Heart left ventricle (tissue), 16 donors: ENCODE measurements at regions not wholly inside any gene's neighbourhood (a gene's known extent, or its start where the extent isn't known, plus 50 kb on each side); places are given as distances from the start of the nearest gene placed in this dataset.

Experiments
- ATAC-seq, 4 donors: fragments of 200-7000 bp; cut with Tn5 transposase; one replicate each; pipeline ENCODE4 v1.9.1; 2020 to 2022; ENCODE audit warnings: moderate library complexity in 4 of 4, mild to moderate bottlenecking in 3 of 4, moderate number of reproducible peaks in 1 of 4
- DNase-seq, 5 donors: peaks; one replicate each; pipeline ENCODE4 v3.0.0-alpha.2; 2020
- H3K27ac ChIP-seq, 12 donors: fragments of 200-600 bp; sonication (generic) in 4 of 12; one replicate each; pipeline versions ENCODE4 v1.5.0 to v1.8.0; 2016 to 2022; ENCODE audit warnings: mild to moderate bottlenecking in 2 of 12
- H3K27me3 ChIP-seq, 9 donors: fragments of 200-600 bp; sonication (generic) in 2 of 9; one replicate each; pipeline versions ENCODE4 v1.5.1 to v1.8.0; 2016 to 2022; ENCODE audit warnings: mild to moderate bottlenecking in 3 of 9
- H3K36me3 ChIP-seq, 9 donors: fragments of 200-600 bp; sonication (generic) in 2 of 9; one replicate each; pipeline versions ENCODE4 v1.5.0 to v1.8.0; 2018 to 2022; ENCODE audit warnings: mild to moderate bottlenecking in 2 of 9
- H3K4me1 ChIP-seq, 12 donors: fragments of 200-600 bp; sonication (generic) in 4 of 12; one replicate each; pipeline versions ENCODE4 v1.5.0 to v1.8.0; 2016 to 2022; ENCODE audit warnings: mild to moderate bottlenecking in 3 of 12
- H3K4me3 ChIP-seq, 12 donors: fragments of 200-600 bp; sonication (generic) in 4 of 12; one replicate each; pipeline versions ENCODE4 v1.5.0 to v1.8.0; 2017 to 2022; ENCODE audit warnings: mild to moderate bottlenecking in 9 of 12, moderate library complexity in 4 of 12
- H3K9me3 ChIP-seq, 12 donors: fragments of 200-600 bp; sonication (generic) in 4 of 12; one replicate each; pipeline versions ENCODE4 v1.5.0 to v1.8.0; 2016 to 2022; ENCODE audit warnings: mild to moderate bottlenecking in 1 of 12
- POLR2A ChIP-seq, 2 donors: fragments of 450-650 bp; IDR thresholded peaks; one replicate each; pipeline ENCODE4 v1.6.1; 2017; ENCODE audit warnings: antibody characterized with exemption in 2 of 2, mild to moderate bottlenecking in 2 of 2, moderate library complexity in 2 of 2
- WGBS, 4 donors: extraction: QIAGEN DNeasy Blood & Tissue Kit in 2 of 4; methylation state at CpG; one replicate each; pipeline versions ENCODE4 v1.1.5 to v1.1.7; 2013 to 2018; 5-methylcytosine and 5-hydroxymethylcytosine counted together
- intact Hi-C, 10 donors: fragments of 100-400 bp; cut with DNase I; formaldehyde crosslinking; loops; one replicate each; pipeline versions ENCODE4 v1.11.1 to v1.14.2; 2022
- TF ChIP-seq, protein P1 (sequence below), 12 donors: fragments of 200-600 bp; sonication (generic) in 4 of 12; IDR thresholded peaks; one replicate each; pipeline versions ENCODE4 v1.5.0 to v1.8.0; 2018 to 2022; ENCODE audit warnings: antibody characterized with exemption in 12 of 12, mild to moderate bottlenecking in 5 of 12
- donor health status: ischemic (EF 13 %, LVEDD 7.1; RV severe dilation, severe dysfunction).
- donor health status: healthy with polysubstance abuse.
- donor health status: DM: no; HTN: yes; CAD: no.
- donor health status: DM: no; HTN: no; CAD: no.
- donor health status: ischemic (EF 25% LVEDD 6.9; RV normal size, moderate dysfunction).
- donor health status: ischemic (EF 25% LVEDD 5.7; RV mildly dilated, moderate dysfunction).
- donor health status: healthy.
- donor health status: DM: yes; HTN: yes; CAD: no.
- donor health status: ischemic (EF 35%, LVEDD 5.7; RV mildly dilated, moderate dysfunction).
- donor health status: nonischemic (EF 11% LVEDD 7.7; RV severe dilation, severe dysfunction).
- donor health status: DM: yes; HTN: yes; CAD: no.
- donor health status: PGD.
- donor health status: ischemic (EF 29% LVEDD 5.4; RV normal size, mild dysfunction).
- donor health status: nonischemic (EF 23%, LVEDD 6.1; RV moderate dilation, normal function).

DNA sequence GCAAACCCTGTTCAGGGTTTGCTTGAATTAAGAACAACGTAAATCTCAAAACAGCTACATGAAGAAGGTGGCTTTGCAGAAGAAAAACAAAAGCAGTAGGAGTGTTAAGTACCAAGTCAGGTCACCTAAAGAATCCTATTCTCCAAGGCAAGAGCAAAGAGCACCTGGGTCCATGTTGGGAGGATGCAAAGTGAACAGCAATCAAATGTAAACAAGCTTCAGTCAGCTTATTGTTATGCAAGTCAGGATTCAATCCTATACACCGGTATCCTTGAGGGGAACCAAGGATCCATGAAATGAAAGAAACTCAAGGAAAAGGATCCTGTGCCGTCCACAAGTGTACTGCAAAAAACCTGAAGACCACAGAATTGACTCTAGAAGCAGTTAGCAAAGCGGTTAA lies 261.0 kb upstream of the DDX18 start:
- DNase-seq (no peak), ATAC-seq (no peak)
- 66 to 71% (median 66%) methylated on average over 4 of the region's 4 CpGs for WGBS, 4 donors
- H3K36me3 ChIP-seq: no peaks in the 10 kb centered on the region
- no peak overlapping the region for H3K4me3 ChIP-seq
- no peaks in the 10 kb centered on the region for H3K4me1 ChIP-seq
- TF ChIP-seq, protein P1, sequence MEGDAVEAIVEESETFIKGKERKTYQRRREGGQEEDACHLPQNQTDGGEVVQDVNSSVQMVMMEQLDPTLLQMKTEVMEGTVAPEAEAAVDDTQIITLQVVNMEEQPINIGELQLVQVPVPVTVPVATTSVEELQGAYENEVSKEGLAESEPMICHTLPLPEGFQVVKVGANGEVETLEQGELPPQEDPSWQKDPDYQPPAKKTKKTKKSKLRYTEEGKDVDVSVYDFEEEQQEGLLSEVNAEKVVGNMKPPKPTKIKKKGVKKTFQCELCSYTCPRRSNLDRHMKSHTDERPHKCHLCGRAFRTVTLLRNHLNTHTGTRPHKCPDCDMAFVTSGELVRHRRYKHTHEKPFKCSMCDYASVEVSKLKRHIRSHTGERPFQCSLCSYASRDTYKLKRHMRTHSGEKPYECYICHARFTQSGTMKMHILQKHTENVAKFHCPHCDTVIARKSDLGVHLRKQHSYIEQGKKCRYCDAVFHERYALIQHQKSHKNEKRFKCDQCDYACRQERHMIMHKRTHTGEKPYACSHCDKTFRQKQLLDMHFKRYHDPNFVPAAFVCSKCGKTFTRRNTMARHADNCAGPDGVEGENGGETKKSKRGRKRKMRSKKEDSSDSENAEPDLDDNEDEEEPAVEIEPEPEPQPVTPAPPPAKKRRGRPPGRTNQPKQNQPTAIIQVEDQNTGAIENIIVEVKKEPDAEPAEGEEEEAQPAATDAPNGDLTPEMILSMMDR (IDR thresholded peaks at IDR 0.05): no peak
- TF ChIP-seq POLR2A (IDR thresholded peaks at IDR 0.05): no peak
- H3K27me3 ChIP-seq: no peaks in the 10 kb centered on the region
- intact Hi-C loops: no loop called here
- H3K27ac ChIP-seq: no peak overlapping the region
- H3K9me3 ChIP-seq: peaks cover 0 to 3% (median 0%) of the 10 kb centered on the region in 12 donors

DNA sequence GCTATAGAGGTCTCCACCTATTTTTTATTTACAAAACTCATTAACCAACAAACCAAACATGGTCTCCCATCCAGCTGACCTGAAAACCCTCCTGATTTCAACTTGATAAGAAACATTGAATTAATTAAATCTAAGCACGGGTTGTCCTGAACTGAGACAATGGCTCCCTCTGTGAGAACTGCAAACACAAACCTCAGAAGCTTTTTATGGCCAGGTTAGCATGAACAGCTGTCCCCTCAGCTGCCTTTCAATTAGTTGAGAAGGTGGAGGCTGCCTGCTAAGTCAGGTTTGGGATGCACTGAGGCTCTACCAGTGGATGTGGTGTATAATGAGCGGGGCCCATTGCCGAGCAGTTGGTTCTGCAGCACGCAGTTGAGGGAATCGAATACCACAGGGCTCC lies 258.5 kb upstream of the DDX18 start:
- WGBS, 4 donors: 86 to 90% (median 89%) methylated on average over 5 of the region's 5 CpGs
- Histone ChIP-seq H3K4me1 (no peaks in the 10 kb centered on the region), H3K27me3 (no peaks in the 10 kb centered on the region), H3K4me3 (no peak overlapping the region), H3K9me3 (peaks cover 0 to 3% (median 0%) of the 10 kb centered on the region in 12 donors), H3K36me3 (no peaks in the 10 kb centered on the region), H3K27ac (no peak overlapping the region)
- ATAC-seq: no peak
- intact Hi-C loops: no loop called here
- TF ChIP-seq POLR2A (IDR thresholded peaks at IDR 0.05): no peak
- DNase-seq: no peak

DNA sequence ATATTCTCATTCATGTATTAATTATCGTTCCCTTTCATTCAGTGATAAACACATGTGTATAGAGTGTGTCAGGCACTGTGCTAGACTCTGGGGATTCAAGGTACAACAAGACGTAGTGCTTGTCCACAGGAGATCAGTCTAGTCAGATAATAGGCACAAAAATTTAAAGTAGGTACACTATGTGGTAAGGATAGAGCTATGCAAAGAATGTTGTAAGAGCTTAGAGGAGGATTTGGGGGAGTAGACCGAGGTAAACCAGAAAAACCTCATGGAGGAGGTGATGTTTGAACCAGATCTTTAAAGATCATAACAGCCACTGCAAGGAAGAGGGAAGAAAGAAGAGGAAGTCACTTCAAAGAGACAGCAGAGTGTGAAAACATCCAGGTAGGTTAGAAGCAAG lies 256.9 kb upstream of the DDX18 start:
- intact Hi-C loops: no loop called here
- Histone ChIP-seq H3K4me1 (no peaks in the 10 kb centered on the region), H3K27me3 (no peaks in the 10 kb centered on the region), H3K4me3 (no peak overlapping the region), H3K27ac (no peak overlapping the region), H3K36me3 (no peaks in the 10 kb centered on the region), H3K9me3 (peaks cover 0 to 3% (median 0%) of the 10 kb centered on the region in 12 donors)
- WGBS, 4 donors: 56 to 66% (median 63%) methylated on average over 3 of the region's 3 CpGs
- TF ChIP-seq, protein P1 (IDR thresholded peaks at IDR 0.05): no peak
- TF ChIP-seq POLR2A (IDR thresholded peaks at IDR 0.05): no peak
- ATAC-seq (no peak), DNase-seq (no peak)

DNA sequence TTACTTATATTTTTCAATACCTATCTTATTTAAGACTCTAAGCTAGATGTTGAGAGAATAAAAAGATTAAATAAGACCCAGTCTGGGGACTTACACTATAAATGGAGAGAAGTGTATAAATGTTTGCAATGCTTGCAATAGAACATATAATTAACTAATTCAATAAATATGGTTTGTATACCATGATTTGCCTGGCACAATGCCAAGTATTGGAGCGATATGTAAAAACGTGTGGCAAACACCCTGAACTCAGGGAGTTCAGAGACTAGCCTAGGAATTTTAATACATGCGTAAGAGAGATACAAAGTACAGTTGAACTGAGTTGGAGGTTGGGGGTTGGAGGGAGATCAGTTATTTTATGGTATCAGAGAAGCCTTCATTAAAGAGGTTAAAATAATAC lies 251.8 kb upstream of the DDX18 start:
- Histone ChIP-seq H3K9me3 (peaks cover 0 to 10% (median 0%) of the 10 kb centered on the region in 12 donors), H3K27ac (no peak overlapping the region), H3K27me3 (no peaks in the 10 kb centered on the region), H3K4me3 (no peak overlapping the region), H3K36me3 (no peaks in the 10 kb centered on the region), H3K4me1 (no peaks in the 10 kb centered on the region)
- DNase-seq (no peak), ATAC-seq (no peak)
- WGBS, 4 donors: 67 to 81% (median 76%) methylated on average over 3 of the region's 3 CpGs
- intact Hi-C loops: no loop called here
- TF ChIP-seq, protein P1 (IDR thresholded peaks at IDR 0.05): no peak
- no peak for TF ChIP-seq POLR2A (IDR thresholded peaks at IDR 0.05)

DNA sequence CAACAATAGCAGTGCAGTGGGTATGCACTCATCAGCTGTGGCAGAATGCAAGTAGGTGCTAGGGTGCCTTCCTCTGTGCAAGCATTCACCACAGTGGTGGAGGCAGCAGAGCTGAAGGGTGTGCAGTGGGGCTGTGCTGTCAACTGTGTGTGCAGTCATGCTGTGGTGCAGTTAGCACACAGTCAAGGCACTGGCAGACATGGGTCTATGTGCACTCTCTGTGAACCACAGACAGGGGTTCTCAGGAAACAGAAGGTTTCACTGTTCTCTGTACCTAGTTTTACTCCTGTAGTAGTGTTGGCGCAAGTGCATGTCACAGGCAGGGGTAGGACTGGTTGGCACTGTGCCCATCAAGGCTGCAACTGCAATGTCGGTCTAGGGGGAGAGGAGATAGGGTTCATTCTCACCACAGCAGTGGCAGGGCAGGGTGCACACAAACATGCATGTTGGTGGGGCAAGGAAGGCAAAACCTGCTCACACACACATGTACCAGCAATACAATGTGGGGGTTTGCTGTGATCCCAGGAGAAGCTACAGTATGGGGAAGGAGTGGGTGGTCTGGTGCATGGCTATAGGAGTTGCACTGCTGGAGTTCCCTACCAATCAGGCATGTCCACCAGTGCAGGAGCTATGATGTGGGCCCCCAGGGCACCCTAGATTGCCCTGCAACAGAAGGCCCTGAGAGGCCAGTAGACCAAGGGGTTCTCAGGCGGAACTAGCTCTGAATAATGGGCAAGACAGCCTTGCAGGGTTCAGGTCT lies 242.7 kb upstream of the DDX18 start:
- 59 to 71% (median 66%) methylated on average over 3 of the region's 3 CpGs for WGBS, 4 donors
- H3K36me3 ChIP-seq: no peaks in the 10 kb centered on the region
- H3K4me1 ChIP-seq: no peaks in the 10 kb centered on the region
- H3K27me3 ChIP-seq: no peaks in the 10 kb centered on the region
- TF ChIP-seq, protein P1 (IDR thresholded peaks at IDR 0.05): no peak
- TF ChIP-seq POLR2A (IDR thresholded peaks at IDR 0.05): no peak
- peak in 1 of 5 donors; percentile 31 for DNase-seq
- H3K27ac ChIP-seq: no peak overlapping the region
- intact Hi-C loops: no loop called here
- no peak overlapping the region for H3K4me3 ChIP-seq
- no peak for ATAC-seq
- peaks cover 0 to 27% (median 6%) of the 10 kb centered on the region in 12 donors for H3K9me3 ChIP-seq
